WTC11 (cell line): ENCODE measurements at regions not wholly inside any gene's neighbourhood (a gene's known extent, or its start where the extent isn't known, plus 50 kb on each side); places are given as distances from the start of the nearest gene placed in this dataset.
"Not testable (repeated sequence)": the region's sequence is repeated elsewhere in the genome, so short reads cannot be mapped to it uniquely, and the experiment has no call there.

ENCODE experiments used
- ATF2 ChIP-seq: sonication (generic); formaldehyde crosslinking; IDR thresholded peaks from 2 replicates; pipeline ENCODE4 v1.8.1; 2022; ENCODE audit warnings: low read depth, missing genetic modification reagents, borderline replicate concordance
- ATF3 ChIP-seq: sonication (generic); formaldehyde crosslinking; conservative IDR thresholded peaks from 2 replicates; pipeline ENCODE4 v1.8.1; 2022; ENCODE audit warnings: mild to moderate bottlenecking, missing genetic modification reagents
- CTCF ChIP-seq: fragments of 200-600 bp; IDR thresholded peaks from 2 replicates; pipeline ENCODE4 v1.8.0; 2022; ENCODE audit warnings: antibody characterized with exemption
- E2F1 ChIP-seq: sonication (generic); formaldehyde crosslinking; IDR thresholded peaks from 2 replicates; pipeline ENCODE4 v1.8.0; 2022; ENCODE audit warnings: mild to moderate bottlenecking, missing genetic modification reagents
- ELF4 ChIP-seq: sonication (generic); formaldehyde crosslinking; IDR thresholded peaks from 2 replicates; pipeline ENCODE4 v1.8.1; 2022; ENCODE audit warnings: low read depth, mild to moderate bottlenecking, moderate library complexity, missing genetic modification reagents
- ETV6 ChIP-seq: sonication (generic); formaldehyde crosslinking; IDR thresholded peaks from 2 replicates; pipeline ENCODE4 v1.8.1; 2022; ENCODE audit warnings: mild to moderate bottlenecking, missing genetic modification reagents
- FOXP1 ChIP-seq: sonication (generic); formaldehyde crosslinking; IDR thresholded peaks from 2 replicates; pipeline ENCODE4 v1.8.0; 2022; ENCODE audit warnings: missing genetic modification reagents, mild to moderate bottlenecking, moderate library complexity, borderline replicate concordance
- GABPB1 ChIP-seq: sonication (generic); formaldehyde crosslinking; IDR thresholded peaks from 2 replicates; pipeline ENCODE4 v1.8.1; 2023; ENCODE audit warnings: mild to moderate bottlenecking, missing genetic modification reagents
- MAX ChIP-seq: sonication (generic); formaldehyde crosslinking; IDR thresholded peaks from 2 replicates; pipeline ENCODE4 v1.8.0; 2022; ENCODE audit warnings: mild to moderate bottlenecking, missing genetic modification reagents
- PREB ChIP-seq: sonication (generic); formaldehyde crosslinking; IDR thresholded peaks from 2 replicates; pipeline ENCODE4 v1.8.1; 2022; ENCODE audit warnings: mild to moderate bottlenecking, missing genetic modification reagents, moderate library complexity, borderline replicate concordance
- SP1 ChIP-seq: sonication (generic); formaldehyde crosslinking; conservative IDR thresholded peaks from 2 replicates; pipeline ENCODE4 v1.8.1; 2022; ENCODE audit warnings: missing genetic modification reagents
- USF2 ChIP-seq: sonication (generic); formaldehyde crosslinking; IDR thresholded peaks from 2 replicates; pipeline ENCODE4 v1.8.1; 2023; ENCODE audit warnings: mild to moderate bottlenecking, missing genetic modification reagents, moderate library complexity
- ZNF138 ChIP-seq: sonication (generic); formaldehyde crosslinking; conservative IDR thresholded peaks from 2 replicates; pipeline ENCODE4 v1.8.1; 2022; ENCODE audit warnings: mild to moderate bottlenecking, moderate library complexity, missing genetic modification reagents

GRCh38 chr4:103385565-103385964, 187.4 kb upstream of the CENPE start:
- TF ChIP-seq CTCF; GABPB1 (CRISPR knock-in tag); FOXP1; ETV6 (CRISPR knock-in tag); USF2; ATF2 (CRISPR knock-in tag); ZNF138; ELF4; SP1 (CRISPR knock-in tag); ATF3 (CRISPR knock-in tag); MAX; PREB; E2F1 (CRISPR knock-in tag): not testable (repeated sequence)
